A549 (cell line): ENCODE measurements at regions not wholly inside any gene's neighbourhood (a gene's known extent, or its start where the extent isn't known, plus 50 kb on each side); places are given as distances from the start of the nearest gene placed in this dataset.

ENCODE experiments used
- ATAC-seq, 2 experiments: fragments of 200-7000 bp in 1 of 2; fragments of >200 bp in 1 of 2; cut with Nextera tagmentation in 1 of 2; cut with Tn5 transposase in 1 of 2; 3 replicates each; pipeline versions ENCODE4 v1.8.0 to v1.9.1; 2018 to 2020; ENCODE audit warnings: mild to moderate bottlenecking in 1 of 2, moderate library complexity in 1 of 2
- CTCF ChIA-PET: fragments of 300-600 bp; sonication (Branson Sonifier 250); formaldehyde crosslinking; extraction: SDS; loops from one replicate; lab custom pipeline; 2021; ENCODE audit warnings: antibody characterized with exemption, inconsistent platforms; lab: Yijun Ruan, JAX
- POLR2A ChIA-PET: fragments of 350-600 bp; formaldehyde crosslinking; extraction: SDS; loops from one replicate; lab custom pipeline; 2021; ENCODE audit warnings: antibody characterized with exemption, inconsistent platforms; lab: Yijun Ruan, JAX
- DNase-seq, 2 experiments: peaks; one replicate each; pipeline versions ENCODE4 v3.0.0 to v3.0.0-alpha.2; 2011 to 2016; ENCODE audit warnings: low read depth in 1 of 2, low spot score in 1 of 2
- FAIRE-seq: peaks from 2 replicates; lab custom pipeline; 2011; peaks lifted over from hg19 to GRCh38; lab: Jason Lieb, UNC
- H3K27ac ChIP-seq, 2 experiments: fragments of >200 bp; sonication (Bioruptor Twin); formaldehyde crosslinking; 3 replicates each; pipeline ENCODE4 v1.5.1; 2016 to 2017
- H3K4me1 ChIP-seq: fragments of >200 bp; sonication (Bioruptor Twin); formaldehyde crosslinking; 3 replicates; pipeline ENCODE4 v1.6.1; 2016
- H3K4me2 ChIP-seq: fragments of >200 bp; sonication (Bioruptor Twin); formaldehyde crosslinking; 3 replicates; pipeline ENCODE4 v1.6.1; 2016
- H3K4me3 ChIP-seq: fragments of >200 bp; sonication (Bioruptor Twin); formaldehyde crosslinking; 3 replicates; pipeline ENCODE4 v1.5.1; 2016
- H3K9me3 ChIP-seq: fragments of >200 bp; sonication (Bioruptor Twin); formaldehyde crosslinking; 3 replicates; pipeline ENCODE4 v1.6.1; 2016
- CBX2 ChIP-seq: fragments of 200-600 bp; sonication (generic); IDR thresholded peaks from 2 replicates; pipeline ENCODE4 v1.6.1; 2016; ENCODE audit warnings: low read depth, mild to moderate bottlenecking, borderline replicate concordance
- CEBPB ChIP-seq, 2 experiments: fragments of >200 bp in 1 of 2; sonication (Bioruptor Twin) in 1 of 2; formaldehyde crosslinking in 1 of 2; IDR thresholded peaks; 2 replicates each; pipeline ENCODE4 v1.6.1; 2012 to 2016
- EHF ChIP-seq: fragments of 250-450 bp; sonication (Bioruptor Pico); IDR thresholded peaks from 2 replicates; pipeline ENCODE4 v1.5.0; 2020; ENCODE audit warnings: mild to moderate bottlenecking
- EHMT2 ChIP-seq: fragments of 200-600 bp; sonication (generic); IDR thresholded peaks from 2 replicates; pipeline ENCODE4 v1.6.1; 2016; ENCODE audit warnings: antibody characterized with exemption, low read depth, mild to moderate bottlenecking, moderate library complexity
- EP300 ChIP-seq, 2 experiments: fragments of >200 bp; sonication (Bioruptor Twin); formaldehyde crosslinking; IDR thresholded peaks; 2 replicates in 1 of 2; 3 replicates in 1 of 2; pipeline ENCODE4 v1.6.1; 2016 to 2017
- FOSB ChIP-seq: fragments of 250-450 bp; sonication (Bioruptor Pico); IDR thresholded peaks from 2 replicates; pipeline ENCODE4 v1.5.0; 2020; ENCODE audit warnings: mild to moderate bottlenecking, moderate library complexity
- FOSL2 ChIP-seq, 2 experiments: fragments of 450-650 bp in 1 of 2; fragments of >200 bp in 1 of 2; sonication (Bioruptor Twin) in 1 of 2; formaldehyde crosslinking; IDR thresholded peaks; 2 replicates each; pipeline versions ENCODE4 v1.5.0 to v1.6.1; 2016 to 2020; ENCODE audit warnings: mild to moderate bottlenecking in 1 of 2, moderate library complexity in 1 of 2
- FOXS1 ChIP-seq: fragments of 250-450 bp; sonication (Bioruptor Pico); IDR thresholded peaks from 2 replicates; pipeline ENCODE4 v1.5.0; 2020; ENCODE audit warnings: mild to moderate bottlenecking, moderate library complexity
- HEYL ChIP-seq: fragments of 250-450 bp; sonication (Bioruptor Pico); IDR thresholded peaks from 2 replicates; pipeline ENCODE4 v1.8.0; 2021; ENCODE audit warnings: mild to moderate bottlenecking, moderate library complexity
- HMGXB4 ChIP-seq: fragments of 250-450 bp; sonication (Bioruptor Pico); IDR thresholded peaks from 2 replicates; pipeline ENCODE4 v1.5.0; 2021; ENCODE audit warnings: mild to moderate bottlenecking, moderate library complexity, borderline replicate concordance
- HOXA7 ChIP-seq: fragments of 250-450 bp; sonication (Bioruptor Pico); IDR thresholded peaks from 2 replicates; pipeline ENCODE4 v1.5.0; 2020; ENCODE audit warnings: mild to moderate bottlenecking, moderate library complexity
- HOXB5 ChIP-seq: fragments of 250-450 bp; sonication (Bioruptor Pico); IDR thresholded peaks from 2 replicates; pipeline ENCODE4 v1.5.0; 2020; ENCODE audit warnings: mild to moderate bottlenecking, moderate library complexity
- KDM1A ChIP-seq: fragments of 200-600 bp; sonication (generic); IDR thresholded peaks from 2 replicates; pipeline ENCODE4 v1.6.1; 2016; ENCODE audit warnings: low read depth, mild to moderate bottlenecking
- MAZ ChIP-seq: fragments of 150-350 bp; IDR thresholded peaks from 2 replicates; pipeline ENCODE4 v1.6.1; 2014; ENCODE audit warnings: antibody characterized with exemption, low read depth, low read length, borderline replicate concordance
- NFE2L2 ChIP-seq: fragments of 150-350 bp; conservative IDR thresholded peaks from 2 replicates; pipeline ENCODE4 v1.6.1; 2014; ENCODE audit warnings: low read length
- NPAS2 ChIP-seq: fragments of 250-450 bp; sonication (Bioruptor Pico); IDR thresholded peaks from 2 replicates; pipeline ENCODE4 v1.8.0; 2022; ENCODE audit warnings: mild to moderate bottlenecking, moderate library complexity, borderline replicate concordance
- NR3C1 ChIP-seq: fragments of >200 bp; sonication (Bioruptor Twin); formaldehyde crosslinking; IDR thresholded peaks from 3 replicates; pipeline ENCODE4 v1.6.1; 2017
- PHF8 ChIP-seq: fragments of 200-600 bp; sonication (generic); IDR thresholded peaks from 2 replicates; pipeline ENCODE4 v1.6.1; 2016; ENCODE audit warnings: low read depth, mild to moderate bottlenecking, antibody characterized with exemption, moderate library complexity, borderline replicate concordance
- RAD21 ChIP-seq, 2 experiments: fragments of >200 bp in 1 of 2; sonication (Bioruptor Twin) in 1 of 2; formaldehyde crosslinking in 1 of 2; IDR thresholded peaks in 1 of 2; conservative IDR thresholded peaks in 1 of 2; 2 replicates in 1 of 2; 3 replicates in 1 of 2; pipeline ENCODE4 v1.6.1; 2012 to 2018; ENCODE audit warnings: inconsistent platforms in 1 of 2
- RFX5 ChIP-seq: fragments of 450-650 bp; IDR thresholded peaks from 2 replicates; pipeline ENCODE4 v1.7.1; 2014; ENCODE audit warnings: antibody characterized with exemption, mild to moderate bottlenecking, moderate library complexity
- RNF2 ChIP-seq: fragments of 200-600 bp; sonication (generic); IDR thresholded peaks from 2 replicates; pipeline ENCODE4 v1.6.1; 2016; ENCODE audit warnings: low read depth, mild to moderate bottlenecking, antibody characterized with exemption, moderate library complexity, borderline replicate concordance
- SREBF2 ChIP-seq: fragments of 450-650 bp; IDR thresholded peaks from 2 replicates; pipeline ENCODE4 v1.6.1; 2014; ENCODE audit warnings: mild to moderate bottlenecking, moderate library complexity
- TFCP2L1 ChIP-seq: fragments of 250-450 bp; sonication (Bioruptor Pico); IDR thresholded peaks from 2 replicates; pipeline ENCODE4 v1.5.0; 2021; ENCODE audit warnings: mild to moderate bottlenecking
- TP53 ChIP-seq: fragments of 250-450 bp; sonication (Bioruptor Pico); IDR thresholded peaks from 2 replicates; pipeline ENCODE4 v1.5.0; 2021; ENCODE audit warnings: mild to moderate bottlenecking, moderate library complexity
- USF2 ChIP-seq: fragments of 450-650 bp; IDR thresholded peaks from 2 replicates; pipeline ENCODE4 v1.6.1; 2014; ENCODE audit warnings: antibody characterized with exemption
- ZC3H11A ChIP-seq: fragments of 450-650 bp; IDR thresholded peaks from 2 replicates; pipeline ENCODE4 v1.6.1; 2014; ENCODE audit warnings: antibody characterized with exemption, mild to moderate bottlenecking
- ZFP36 ChIP-seq: fragments of 450-650 bp; IDR thresholded peaks from 2 replicates; pipeline ENCODE4 v1.6.1; 2014; ENCODE audit warnings: borderline replicate concordance; ENCODE audit not compliant: partially characterized antibody
- WGBS: methylation state at CpG from one replicate; pipeline ENCODE4 v1.1.6; 2017; ENCODE audit errors: missing lambda C conversion rate; 5-methylcytosine and 5-hydroxymethylcytosine counted together
- TF ChIP-seq, protein P1 (sequence below): fragments of >200 bp; sonication (Bioruptor Twin); formaldehyde crosslinking; IDR thresholded peaks from 3 replicates; pipeline ENCODE4 v1.5.1; 2016
- TF ChIP-seq, protein P2 (sequence below): fragments of 250-450 bp; sonication (Bioruptor Pico); IDR thresholded peaks from 2 replicates; pipeline ENCODE4 v1.5.0; 2020; ENCODE audit warnings: low read depth, mild to moderate bottlenecking, moderate library complexity
- TF ChIP-seq, protein P3 (sequence below): fragments of >200 bp; sonication (Bioruptor Twin); formaldehyde crosslinking; IDR thresholded peaks from 3 replicates; pipeline ENCODE4 v1.6.1; 2016
- TF ChIP-seq, protein P4 (sequence below): IDR thresholded peaks from 2 replicates; pipeline ENCODE4 v1.6.1; 2012; ENCODE audit warnings: low read depth, borderline replicate concordance

DNA sequence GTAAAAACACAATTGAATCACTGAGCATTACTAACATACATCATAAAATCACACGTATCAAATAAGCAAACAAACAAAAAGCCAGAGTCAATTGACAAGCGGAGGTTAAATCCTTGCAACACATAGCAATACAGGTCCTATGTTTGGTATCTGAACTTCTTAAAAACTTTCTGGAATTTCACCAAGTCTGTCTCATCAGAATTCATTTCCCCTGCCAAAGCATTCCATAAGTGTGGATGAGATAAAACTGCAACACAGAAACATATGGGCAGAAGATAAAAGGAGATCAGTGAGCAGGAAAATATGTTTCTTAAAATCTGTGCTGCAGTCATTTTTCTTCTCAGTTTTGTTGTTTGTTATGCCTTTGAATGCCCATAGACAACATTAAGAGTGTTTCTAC lies 1155.5 kb downstream of the TBL1XR1 start:
- WGBS = 34% methylated on average over 2 of the region's 2 CpGs
- FAIRE-seq (no peak), DNase-seq (no peak), ATAC-seq (no peak)
- Histone ChIP-seq H3K27ac (no peak overlapping the region), H3K4me1 (no peaks in the 10 kb centered on the region), H3K9me3 (no peaks in the 10 kb centered on the region), H3K4me3 (no peak overlapping the region), H3K4me2 (no peak overlapping the region)
- TF ChIP-seq RNF2 = no peak
- TF ChIP-seq, protein P1, sequence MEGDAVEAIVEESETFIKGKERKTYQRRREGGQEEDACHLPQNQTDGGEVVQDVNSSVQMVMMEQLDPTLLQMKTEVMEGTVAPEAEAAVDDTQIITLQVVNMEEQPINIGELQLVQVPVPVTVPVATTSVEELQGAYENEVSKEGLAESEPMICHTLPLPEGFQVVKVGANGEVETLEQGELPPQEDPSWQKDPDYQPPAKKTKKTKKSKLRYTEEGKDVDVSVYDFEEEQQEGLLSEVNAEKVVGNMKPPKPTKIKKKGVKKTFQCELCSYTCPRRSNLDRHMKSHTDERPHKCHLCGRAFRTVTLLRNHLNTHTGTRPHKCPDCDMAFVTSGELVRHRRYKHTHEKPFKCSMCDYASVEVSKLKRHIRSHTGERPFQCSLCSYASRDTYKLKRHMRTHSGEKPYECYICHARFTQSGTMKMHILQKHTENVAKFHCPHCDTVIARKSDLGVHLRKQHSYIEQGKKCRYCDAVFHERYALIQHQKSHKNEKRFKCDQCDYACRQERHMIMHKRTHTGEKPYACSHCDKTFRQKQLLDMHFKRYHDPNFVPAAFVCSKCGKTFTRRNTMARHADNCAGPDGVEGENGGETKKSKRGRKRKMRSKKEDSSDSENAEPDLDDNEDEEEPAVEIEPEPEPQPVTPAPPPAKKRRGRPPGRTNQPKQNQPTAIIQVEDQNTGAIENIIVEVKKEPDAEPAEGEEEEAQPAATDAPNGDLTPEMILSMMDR = no peak
- TF ChIP-seq HMGXB4 (CRISPR knock-in tag) = no peak
- no peak for TF ChIP-seq RFX5
- TF ChIP-seq NR3C1 = no peak
- no peak for TF ChIP-seq ZFP36
- TF ChIP-seq, protein P2, sequence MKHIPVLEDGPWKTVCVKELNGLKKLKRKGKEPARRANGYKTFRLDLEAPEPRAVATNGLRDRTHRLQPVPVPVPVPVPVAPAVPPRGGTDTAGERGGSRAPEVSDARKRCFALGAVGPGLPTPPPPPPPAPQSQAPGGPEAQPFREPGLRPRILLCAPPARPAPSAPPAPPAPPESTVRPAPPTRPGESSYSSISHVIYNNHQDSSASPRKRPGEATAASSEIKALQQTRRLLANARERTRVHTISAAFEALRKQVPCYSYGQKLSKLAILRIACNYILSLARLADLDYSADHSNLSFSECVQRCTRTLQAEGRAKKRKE (CRISPR knock-in tag) = no peak
- TF ChIP-seq NPAS2 (CRISPR knock-in tag) = no peak
- TF ChIP-seq SREBF2 = no peak
- no peak for TF ChIP-seq CBX2
- no peak for TF ChIP-seq TFCP2L1
- TF ChIP-seq HEYL (CRISPR knock-in tag) = no peak
- no peak for TF ChIP-seq RAD21 (conservative IDR thresholded peaks at IDR 0.05 in 1 of 2, IDR thresholded peaks at IDR 0.05 in 1 of 2)
- no peak for TF ChIP-seq TP53 (CRISPR knock-in tag)
- TF ChIP-seq ZC3H11A = no peak
- TF ChIP-seq CEBPB (IDR thresholded peaks at IDR 0.05) = no peak
- no peak for TF ChIP-seq NFE2L2
- TF ChIP-seq EHF (CRISPR knock-in tag) = no peak
- no peak for TF ChIP-seq FOXS1 (CRISPR knock-in tag)
- ChIA-PET CTCF (no interaction called here), POLR2A (no interaction called here)

- H3K9me3 ChIP-seq = no peaks in the 10 kb centered on the region
- TF ChIP-seq EP300 (IDR thresholded peaks at IDR 0.05) (no peak), FOSB (CRISPR knock-in tag) (no peak), ZFP36 (no peak), MAZ (no peak), RFX5 (no peak), RAD21 (conservative IDR thresholded peaks at IDR 0.05 in 1 of 2, IDR thresholded peaks at IDR 0.05 in 1 of 2) (no peak), HOXA7 (CRISPR knock-in tag) (no peak), PHF8 (no peak), FOSL2 (IDR thresholded peaks at IDR 0.05) (no peak), FOSL2 (CRISPR knock-in tag; IDR thresholded peaks at IDR 0.05) (no peak), EHMT2 (no peak), USF2 (no peak), HOXB5 (CRISPR knock-in tag) (no peak), KDM1A (no peak)
- TF ChIP-seq, protein P2 (CRISPR knock-in tag) = no peak
- TF ChIP-seq, protein P3, sequence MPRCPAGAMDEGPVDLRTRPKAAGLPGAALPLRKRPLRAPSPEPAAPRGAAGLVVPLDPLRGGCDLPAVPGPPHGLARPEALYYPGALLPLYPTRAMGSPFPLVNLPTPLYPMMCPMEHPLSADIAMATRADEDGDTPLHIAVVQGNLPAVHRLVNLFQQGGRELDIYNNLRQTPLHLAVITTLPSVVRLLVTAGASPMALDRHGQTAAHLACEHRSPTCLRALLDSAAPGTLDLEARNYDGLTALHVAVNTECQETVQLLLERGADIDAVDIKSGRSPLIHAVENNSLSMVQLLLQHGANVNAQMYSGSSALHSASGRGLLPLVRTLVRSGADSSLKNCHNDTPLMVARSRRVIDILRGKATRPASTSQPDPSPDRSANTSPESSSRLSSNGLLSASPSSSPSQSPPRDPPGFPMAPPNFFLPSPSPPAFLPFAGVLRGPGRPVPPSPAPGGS = no peak
- TF ChIP-seq, protein P4, sequence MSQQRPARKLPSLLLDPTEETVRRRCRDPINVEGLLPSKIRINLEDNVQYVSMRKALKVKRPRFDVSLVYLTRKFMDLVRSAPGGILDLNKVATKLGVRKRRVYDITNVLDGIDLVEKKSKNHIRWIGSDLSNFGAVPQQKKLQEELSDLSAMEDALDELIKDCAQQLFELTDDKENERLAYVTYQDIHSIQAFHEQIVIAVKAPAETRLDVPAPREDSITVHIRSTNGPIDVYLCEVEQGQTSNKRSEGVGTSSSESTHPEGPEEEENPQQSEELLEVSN = no peak
These were observed 1156.1 kb downstream of the TBL1XR1 start for GRCh38 chr3:176041185-176041584.

More at GRCh38 chr3:176041185-176041584, 1156.1 kb downstream of the TBL1XR1 start:
- ATAC-seq (no peak), DNase-seq (no peak), FAIRE-seq (no peak)
- ChIA-PET CTCF (no interaction called here), POLR2A (no interaction called here)
- Histone ChIP-seq H3K4me1 (no peaks in the 10 kb centered on the region), H3K4me3 (no peak overlapping the region), H3K27ac (no peak overlapping the region), H3K4me2 (no peak overlapping the region)
- WGBS = 25% methylated on average over 4 of the region's 4 CpGs
